Kidney capillary endothelial cell (primary cell): ENCODE measurements at regions not wholly inside any gene's neighbourhood (a gene's known extent, or its start where the extent isn't known, plus 50 kb on each side); places are given as distances from the start of the nearest gene placed in this dataset.

Source experiments
- DNase-seq: peaks from one replicate; pipeline ENCODE4 v3.0.0-alpha.2; 2018; ENCODE audit warnings: low spot score

DNA sequence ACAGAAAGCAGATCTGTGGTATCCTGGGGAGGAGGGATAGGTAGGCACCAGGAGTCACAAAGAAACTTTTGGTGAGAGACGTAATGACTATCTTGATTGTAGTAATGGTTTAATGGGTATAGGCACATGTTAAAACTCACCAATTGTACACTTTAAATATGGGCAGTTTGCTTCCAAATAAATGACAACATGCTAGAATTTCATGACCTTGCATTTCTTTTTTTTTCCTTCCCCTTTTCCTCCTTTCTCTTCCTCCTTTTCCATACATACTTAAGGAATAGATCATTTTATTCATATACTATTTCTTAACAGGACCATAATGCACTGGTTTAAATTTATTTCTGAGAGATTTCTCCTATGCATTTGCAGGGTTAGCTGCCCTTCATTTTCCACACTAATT lies 341.8 kb downstream of the TMEM182 start:
- DNase-seq, result no peak

DNA sequence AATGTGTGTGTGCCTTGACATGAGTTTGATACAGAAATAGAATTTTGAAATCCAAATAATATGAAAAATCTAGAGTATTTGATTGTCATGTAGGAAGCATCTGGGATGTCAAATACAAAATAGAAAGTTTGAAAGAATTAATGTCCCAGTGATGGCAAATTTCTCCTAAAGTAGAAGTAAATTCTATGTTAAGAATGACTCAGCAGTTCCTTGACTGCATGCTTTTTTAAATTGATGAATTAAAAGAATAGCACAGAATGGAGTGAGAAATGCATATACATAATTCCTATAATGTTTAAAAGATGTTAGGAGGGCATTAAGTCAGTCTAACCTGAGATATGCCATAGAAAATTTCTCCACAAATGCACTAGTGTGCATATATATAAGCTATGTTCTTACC lies 357.5 kb downstream of the TMEM182 start:
- no peak for DNase-seq

DNA sequence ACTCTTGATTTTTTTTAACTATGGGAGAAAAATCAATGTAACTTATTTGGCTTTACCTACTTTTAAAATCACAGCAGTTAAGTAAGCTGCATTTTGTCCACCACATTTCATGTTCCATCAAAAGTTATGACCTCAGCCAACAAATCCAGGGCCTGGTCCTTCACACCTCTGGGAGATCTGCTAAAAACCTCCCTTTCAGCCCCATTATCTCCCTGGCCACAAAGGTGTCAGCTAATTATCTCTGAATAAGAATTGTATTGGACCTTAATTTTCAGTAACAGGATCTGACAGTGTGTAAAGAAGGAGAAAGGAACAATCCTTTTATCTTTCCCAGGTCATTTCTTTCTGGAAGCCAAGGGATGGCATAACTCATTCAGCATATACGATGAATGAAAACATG lies 359.3 kb downstream of the TMEM182 start:
- DNase-seq, result no peak

DNA sequence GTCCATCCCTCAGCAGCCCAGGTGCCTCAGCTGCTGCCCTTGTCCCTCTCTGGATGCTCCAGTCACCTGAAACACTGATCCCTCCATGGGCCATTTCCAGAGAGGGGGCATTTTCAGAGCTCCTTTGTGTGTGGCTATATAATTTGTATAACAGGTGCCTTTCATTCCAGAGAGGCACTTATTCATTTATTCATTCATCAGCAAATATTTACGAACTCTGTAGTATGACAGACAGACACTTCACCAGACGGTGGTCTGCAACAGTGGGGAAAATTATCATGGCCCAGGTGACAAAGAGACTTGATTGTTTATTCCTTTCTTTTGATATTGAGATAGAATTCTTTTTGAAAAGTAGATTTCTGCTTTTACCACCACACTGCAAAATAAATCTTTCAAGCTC lies 361.7 kb downstream of the TMEM182 start:
- no peak for DNase-seq

DNA sequence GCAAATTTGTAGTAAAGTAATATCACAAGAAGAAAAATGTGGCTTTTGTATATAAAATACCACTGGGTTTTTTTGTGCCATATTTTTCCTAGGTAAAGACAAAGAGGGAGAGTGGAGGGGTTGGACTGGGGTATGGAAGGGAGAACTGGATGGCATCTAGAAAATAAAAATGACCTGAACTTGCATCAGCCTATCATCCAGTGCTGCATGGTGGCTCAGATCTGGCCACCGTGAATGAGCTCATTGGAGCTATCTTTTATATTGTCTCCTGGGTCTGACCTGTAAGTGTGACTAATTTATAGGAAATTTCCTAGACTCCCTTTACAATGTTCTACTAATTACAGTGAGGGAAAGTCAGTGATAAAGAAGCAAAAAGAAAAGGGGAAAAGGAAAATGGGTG lies 369.0 kb downstream of the TMEM182 start:
- DNase-seq, result no peak

DNA sequence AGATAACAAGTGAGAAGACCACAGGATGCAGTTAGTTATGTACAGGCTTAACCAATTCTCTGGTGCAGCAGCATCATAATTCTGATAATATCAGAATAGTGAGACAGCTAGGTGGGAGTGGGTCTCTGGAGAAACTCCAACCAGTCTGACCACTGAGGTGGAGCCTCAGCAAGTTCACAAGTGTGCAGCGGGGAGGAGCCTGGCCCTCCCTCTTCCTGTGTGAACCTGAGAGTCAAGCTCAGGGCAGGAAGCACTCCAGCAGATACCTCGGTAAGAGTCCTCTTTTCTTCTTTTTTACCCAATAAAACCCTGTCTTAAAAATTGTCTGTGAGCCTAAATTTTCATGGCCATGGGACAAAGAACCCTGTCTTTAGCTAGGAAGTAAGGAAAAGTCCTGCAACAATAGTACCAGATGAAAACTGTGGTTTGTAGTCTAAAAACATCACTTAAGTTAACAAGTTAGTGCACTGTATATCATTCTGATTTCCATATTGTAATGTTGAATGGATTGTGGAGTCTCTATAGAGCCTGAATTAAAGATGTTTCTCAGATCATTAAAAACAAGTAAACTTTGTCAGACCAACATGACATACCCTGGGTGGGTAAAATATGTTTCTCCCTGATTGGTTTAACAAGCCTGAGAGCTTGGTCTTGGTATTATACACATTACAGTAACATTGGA lies 370.8 kb downstream of the TMEM182 start:
- no peak for DNase-seq

DNA sequence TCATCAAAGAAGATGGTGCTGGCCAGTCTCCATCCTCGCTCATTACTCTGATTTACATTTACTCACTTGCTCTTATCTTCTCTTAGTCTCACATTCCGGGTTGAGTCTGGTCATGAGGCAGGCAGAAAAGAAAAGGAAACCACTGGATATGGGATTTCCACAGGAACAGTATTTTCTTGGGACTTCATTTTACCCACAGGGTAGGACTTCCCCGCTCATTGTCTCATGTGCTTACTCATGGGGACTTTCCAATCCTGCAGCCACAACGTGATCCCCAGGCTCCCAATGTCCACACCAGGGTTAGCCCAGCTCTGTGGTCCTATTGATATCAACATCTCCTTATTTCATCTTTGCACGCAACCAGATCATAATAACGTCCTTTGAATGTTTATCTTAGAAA lies 373.8 kb downstream of the TMEM182 start:
- no peak for DNase-seq

DNA sequence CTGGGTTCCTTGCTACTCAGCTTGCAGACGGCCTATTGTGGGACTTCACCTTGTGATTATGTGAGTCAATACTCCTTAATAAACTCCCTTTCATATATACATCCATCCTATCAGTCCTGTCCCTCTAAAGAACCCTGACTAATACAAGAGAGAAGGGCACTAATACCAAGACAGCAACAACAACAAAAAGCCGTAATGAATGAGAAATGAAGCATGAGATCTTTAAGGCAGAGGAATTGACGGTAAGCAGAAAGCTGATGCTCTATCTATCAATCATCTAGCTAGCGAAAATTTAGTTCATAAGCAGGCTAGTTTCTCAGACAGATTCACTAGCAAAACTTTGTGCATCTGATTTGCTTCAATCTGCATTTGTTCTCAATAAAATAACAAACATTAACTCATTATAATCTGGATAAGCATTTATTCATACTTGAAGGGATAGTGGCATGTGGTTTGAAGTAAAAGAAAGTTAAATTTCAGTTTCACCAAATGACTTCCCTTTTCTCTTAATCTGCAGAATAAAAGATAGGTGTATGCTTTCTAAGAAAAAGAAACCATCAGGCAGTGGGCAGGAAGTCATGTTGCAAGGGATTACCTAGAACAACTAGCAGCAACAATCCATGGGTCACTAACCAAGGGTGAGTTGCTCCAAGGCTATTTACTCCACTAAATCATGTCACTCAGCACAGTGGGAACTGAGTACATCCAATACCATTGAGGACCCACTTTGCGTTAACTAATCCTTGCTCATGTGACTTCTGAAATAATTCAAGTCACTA lies 376.5 kb downstream of the TMEM182 start:
- DNase-seq, result no peak

DNA sequence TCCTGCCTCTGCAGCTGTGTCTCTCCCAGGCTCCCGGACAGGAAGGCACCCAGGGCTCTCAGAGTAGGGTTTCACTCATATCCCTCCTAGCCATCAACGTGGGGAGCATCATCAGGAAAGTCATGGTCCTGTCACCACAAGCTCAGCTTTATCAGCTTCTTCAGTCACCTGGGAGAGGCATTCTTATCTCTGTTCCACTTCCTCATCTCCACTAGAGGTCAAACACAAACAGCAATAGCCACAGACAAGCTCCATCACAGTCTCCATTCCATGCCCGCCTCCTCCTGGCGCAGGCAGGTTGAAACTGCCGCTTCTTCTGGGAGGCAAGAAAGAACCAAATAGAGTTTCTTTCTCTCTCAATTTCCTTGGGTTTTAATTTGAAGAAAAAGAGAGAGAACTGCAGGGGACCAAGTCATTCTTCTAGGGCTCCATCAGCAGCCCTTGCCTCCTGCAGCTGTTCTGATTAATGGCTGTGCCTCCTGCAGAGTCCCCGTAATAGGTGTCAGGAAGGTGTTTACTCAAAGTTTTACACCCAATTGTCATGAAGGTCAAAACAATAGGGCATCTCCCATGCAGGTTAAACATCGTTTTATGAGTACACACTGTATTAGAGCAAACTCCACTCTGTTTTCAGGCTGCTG lies 377.9 kb downstream of the TMEM182 start:
- DNase-seq, result no peak

DNA sequence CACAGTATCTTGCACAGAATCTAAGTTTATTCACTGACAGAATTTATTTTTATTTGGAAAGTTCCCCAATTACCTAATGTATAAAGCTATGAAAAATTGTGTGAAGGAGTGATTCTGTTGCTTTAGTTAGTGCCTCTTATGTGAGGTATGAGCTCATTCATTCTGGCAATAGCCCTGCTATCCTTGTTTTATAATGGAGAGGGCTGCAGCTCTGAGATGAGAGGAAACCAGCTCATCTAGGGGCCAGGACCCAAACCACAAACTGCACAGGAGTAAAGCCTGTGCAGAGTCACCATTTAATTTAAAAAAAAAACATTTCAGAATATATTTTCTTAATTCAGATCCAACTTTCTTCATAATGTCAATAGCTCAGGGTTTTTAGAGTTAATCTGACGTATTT lies 383.0 kb downstream of the TMEM182 start:
- DNase-seq, result no peak

DNA sequence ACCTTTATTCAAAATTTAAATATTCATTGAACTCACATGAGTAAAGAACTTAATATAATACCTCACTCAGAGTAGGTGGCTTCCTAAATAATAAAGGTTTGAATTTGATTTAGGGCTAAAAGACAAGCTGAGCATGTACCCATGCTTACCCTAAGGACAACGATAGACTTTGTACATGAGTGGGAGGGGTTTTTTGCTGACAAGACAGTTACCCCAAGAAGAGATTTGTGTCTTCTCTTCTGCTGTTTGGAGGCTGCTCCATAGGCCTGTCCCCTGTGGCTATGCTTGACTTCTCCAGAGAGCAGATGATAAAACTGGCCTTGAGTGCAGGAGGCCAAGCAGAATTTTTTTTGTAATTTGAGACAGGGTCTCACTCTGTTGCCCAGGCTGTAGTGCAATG lies 383.9 kb downstream of the TMEM182 start:
- no peak for DNase-seq

DNA sequence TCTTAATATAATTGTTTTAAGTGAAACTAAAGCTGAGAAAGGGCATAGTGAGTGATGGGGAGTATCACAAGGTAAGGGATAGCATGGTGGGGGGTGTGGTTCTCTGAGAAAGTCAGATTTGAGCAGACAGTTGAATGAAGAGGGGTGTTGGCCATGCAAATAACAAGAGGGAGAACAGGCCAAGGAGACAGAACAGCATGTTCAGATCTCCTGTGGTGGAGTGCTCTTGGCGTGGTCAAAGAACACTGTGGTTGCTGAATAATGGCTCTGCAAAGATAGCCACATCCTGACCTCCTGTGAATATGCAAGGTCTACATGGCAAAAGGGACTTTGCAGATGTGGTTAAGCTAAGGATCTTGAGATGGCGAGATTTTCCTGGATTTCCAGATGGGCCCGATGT lies 389.2 kb downstream of the TMEM182 start:
- no peak for DNase-seq

DNA sequence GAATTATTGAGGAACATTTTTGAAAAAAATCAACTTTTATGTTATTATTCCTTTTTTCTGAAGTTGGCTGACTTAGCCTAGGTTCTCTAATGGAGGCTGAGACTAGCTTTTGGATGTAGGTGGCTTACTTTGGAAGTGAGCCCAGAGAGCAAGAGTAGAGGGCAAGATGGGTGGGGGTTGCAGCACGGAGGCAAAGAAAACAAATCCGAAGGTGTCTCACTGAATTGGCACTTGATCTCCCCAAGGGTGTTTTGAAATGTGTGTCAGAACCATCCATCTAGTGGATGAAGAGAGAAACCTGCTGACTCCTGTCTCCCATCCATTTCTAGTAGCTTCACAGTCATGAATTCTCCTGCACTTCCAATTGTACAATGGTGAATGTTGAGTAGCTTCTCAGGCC lies 390.7 kb downstream of the TMEM182 start:
- no peak for DNase-seq

DNA sequence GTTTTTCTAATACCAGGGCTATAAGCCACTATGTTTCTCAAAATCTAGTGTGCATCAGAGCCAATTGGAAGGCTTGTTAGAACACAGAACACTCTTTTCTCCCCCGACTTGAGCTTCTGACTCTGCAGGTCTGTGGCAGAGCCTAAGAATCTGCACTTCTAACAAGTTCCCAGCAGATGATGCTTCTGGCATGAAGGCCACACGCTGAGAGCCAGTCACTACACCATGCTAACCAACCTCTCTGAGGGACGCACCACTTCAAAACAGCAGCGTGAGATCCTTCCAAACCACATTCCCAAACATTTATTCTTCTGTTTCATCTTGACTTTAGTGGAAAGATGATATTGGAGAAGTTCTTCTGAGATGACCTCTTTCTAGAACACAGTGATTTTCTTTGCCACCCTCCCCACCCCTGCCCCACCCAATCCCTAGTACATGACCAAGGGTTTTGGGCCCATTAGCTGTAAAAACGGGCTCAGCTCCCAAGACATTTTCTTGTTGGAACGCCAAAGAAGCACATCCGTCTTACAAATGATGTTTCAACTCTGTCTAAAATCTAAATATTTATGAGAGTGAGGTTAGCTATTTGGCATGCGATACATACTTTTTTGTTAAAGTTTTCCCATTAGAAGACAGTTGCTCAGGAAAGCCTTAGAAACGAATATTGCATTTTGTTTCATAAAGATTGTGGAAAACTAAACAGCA lies 391.9 kb downstream of the TMEM182 start:
- no peak for DNase-seq

DNA sequence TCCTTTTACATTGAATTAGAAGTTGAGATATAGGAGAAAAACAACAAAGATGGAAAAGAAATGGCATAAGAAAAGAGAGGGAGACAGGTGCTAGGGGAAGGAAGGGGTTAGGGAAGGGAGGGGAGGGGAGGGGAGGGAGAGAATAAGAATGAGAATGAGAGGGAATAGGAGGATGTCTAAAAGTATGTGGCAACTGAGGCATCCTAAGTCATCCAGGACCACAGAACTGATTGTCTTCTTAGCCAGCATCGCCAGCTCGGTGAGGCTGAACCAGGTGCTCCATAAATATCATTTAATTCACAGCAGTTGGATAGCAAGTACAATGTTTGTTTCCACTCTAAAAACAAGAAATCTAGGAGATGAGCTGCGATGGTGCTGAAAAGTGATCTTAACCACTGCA lies 393.5 kb downstream of the TMEM182 start:
- no peak for DNase-seq

DNA sequence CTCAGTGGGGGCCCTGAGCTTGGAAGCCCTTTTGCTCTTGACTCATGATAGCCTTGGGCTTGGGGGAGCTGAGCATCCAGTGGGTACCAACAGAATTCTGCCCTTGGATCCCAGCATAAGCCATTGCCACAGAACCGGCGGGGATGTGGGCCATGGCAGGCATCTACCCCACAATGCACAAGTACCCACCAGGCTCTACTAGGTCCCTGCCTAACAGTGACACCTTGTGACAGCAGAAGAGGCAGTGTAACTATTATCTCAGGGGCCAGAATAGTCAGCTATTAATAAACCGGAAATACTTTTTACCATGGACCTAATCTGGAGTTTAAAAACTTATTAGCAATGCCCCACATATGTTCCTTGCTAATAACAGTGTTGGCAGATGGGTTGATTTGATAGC lies 397.2 kb downstream of the TMEM182 start:
- DNase-seq, result no peak

DNA sequence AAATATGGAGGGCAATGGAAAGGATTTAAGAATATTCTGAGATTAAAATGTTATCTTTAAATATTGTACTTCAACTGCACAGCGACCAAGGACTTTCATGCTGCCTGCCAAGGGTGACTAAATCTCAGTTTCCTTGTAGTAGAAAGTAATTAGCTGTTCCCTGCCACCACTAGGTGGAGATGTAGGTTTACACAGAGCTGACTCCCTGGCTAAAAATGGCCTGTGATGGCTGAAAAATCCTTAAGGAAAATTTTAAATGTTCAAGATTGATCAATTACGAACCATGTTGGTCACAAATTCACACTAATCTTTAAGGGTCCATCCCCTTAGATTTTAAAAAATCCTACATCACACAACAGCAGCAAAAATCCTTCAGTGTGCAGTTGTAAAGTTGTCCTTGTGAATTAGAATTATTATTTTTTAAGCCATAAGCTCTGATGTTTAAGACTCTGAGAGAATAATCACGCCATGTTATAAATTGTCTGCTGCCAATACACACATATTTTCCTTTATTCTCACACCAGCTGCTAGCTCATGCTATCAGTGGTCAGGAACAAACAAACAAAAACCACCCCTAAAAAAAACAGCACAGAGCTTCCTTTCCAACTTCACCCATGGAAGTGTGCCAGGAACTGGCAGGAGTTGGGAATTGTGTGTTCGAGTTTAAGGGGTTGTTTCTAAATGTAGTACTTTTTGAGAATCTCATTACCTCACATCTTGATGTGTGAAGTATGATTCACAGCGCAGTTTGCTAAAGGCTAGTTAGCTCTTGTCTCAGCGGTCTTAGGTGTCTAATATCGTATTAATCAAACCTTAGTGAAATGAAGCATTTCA lies 399.8 kb downstream of the TMEM182 start:
- peak; percentile 52 for DNase-seq

DNA sequence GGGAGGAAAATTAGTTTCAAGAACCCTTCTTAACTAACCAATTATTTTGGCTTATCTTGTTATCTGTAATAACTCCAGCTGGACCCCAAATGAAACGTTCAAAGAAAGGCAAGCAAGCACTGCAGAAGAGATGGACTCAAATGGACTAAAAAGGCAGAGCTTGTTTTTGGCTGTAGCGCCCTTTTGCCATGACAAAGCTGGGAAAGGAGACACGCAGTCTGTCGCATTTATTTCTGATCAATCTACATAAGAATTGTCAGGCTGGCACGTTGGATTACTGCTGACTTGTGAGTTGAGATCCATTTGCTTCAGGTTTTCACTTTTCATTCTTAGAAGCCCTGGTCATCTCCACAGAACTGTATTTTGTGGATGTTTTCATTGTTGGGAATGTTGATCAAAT lies 402.9 kb downstream of the TMEM182 start:
- no peak for DNase-seq

DNA sequence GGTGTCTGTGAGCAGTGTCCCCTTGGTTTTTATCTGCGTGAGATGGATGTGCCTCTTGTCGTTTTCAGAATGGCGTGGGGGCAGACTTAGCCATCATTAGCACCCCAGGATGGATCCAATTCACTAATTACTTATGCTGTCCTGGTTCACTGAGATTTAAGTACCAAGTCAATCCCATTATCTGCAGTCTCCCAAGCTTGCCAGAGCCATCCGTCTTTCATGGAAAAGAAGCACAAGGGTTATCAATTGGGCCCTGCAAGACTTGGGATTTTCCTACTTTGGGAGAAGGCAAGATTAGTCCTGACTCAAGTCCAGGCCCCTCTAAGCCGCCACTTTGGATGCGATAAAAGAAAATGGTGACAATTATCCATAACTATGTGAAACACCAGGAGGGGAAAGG lies 404.0 kb downstream of the TMEM182 start:
- no peak for DNase-seq

DNA sequence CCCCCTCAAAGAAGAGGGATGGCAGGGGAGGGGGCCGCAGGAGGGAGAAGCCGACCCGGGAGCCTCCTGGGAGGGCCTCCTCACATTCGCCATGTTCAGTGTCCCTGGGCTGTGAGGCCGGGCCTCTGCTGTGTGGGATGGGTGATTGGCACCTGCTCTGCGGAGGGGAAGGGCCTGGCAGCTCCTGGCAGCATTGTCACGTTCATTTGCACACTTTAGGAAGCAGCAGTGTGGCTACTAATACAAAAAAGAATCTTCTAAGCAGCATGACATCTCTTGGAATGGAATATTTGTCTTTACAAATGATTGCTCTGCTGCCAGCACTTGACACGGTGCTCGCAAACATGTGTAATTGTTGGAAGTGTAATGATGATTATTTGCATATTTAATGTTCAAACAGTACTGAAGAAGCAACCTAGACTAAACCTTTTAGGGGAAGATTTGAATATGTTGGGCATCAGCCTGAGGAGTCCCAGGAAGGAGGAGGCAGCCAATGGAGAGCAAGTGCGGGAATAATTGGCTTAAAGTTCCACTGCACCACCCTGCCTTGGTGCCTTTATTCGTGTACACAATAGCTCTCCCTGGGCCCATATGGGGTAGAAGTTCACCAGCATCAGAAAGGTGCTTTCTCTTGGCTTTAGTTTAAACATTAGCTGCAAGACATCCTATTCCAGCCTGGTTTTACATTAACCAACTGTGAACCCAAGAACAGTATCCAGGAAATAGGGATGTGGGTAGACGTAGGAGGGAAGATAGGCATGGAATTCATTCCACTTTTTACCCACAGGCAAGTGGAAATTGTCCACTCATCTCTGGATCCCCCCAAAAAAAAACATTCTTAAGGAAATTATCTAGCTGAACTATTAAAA lies 404.9 kb downstream of the TMEM182 start:
- DNase-seq, result no peak

DNA sequence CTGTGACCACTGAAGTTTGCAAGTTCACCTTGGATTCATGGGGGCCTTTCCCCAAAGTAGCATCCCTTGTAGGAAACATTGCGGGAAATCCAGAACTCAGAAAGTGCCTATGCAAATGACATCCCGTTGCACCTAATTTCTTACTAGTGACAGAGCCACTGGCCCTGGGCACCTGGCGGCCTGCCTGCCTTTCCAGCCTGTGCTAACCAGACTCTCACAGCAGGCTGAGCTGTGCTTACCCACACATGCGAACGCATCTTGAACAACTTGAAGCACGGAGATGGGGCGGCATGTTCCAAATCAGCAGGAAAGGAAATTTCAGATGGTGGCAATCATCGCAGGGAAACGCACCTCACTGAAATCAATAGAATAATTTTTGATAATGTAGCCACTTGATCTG lies 405.8 kb downstream of the TMEM182 start:
- no peak for DNase-seq
